ENCODE measurements at regions not wholly inside any gene's neighbourhood (a gene's known extent, or its start where the extent isn't known, plus 50 kb on each side); places are given as distances from the start of the nearest gene placed in this dataset.

DNA sequence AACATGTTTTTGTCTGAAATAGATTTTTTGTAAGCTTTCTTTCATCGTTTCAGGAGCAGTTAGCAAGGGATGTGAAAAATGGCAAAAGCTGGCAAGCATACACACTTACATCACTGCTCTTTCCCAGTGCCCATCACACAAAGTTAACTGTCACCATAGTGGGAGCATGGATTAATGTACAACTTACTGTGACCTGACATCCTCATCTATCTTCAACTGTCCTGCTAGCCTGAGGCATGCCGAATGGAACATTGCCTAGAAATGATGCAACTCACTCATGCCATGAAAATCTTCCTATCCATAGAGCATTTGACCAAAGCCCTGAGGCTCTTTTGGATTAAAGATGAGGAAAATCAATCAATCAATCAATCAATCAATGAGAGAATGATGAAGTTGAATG is 491.7 kb upstream of the SLC10A2 start:
- DNase-seq (ENCODE audit: low read depth in 2 of 2), result no peak

DNA sequence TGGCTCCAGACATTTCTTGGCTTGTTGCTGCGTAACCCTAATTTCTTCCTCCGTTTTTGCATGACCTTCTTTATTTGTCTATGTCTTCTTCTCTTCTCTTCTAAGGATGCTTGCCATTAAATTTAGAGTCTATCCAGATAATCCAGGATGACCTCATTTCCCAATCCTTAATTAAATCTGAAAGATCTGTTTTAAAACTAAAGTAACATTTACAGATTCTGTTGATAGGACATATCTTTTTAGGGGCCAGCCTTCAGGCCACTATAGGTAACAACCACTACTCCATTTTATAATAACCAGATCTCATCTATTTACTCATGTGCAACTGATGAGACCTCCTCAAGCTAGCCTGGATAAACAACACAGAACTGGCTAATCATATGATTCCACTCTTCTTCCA is 490.5 kb upstream of the SLC10A2 start:
- no peak overlapping the region for H3K9ac ChIP-seq (ENCODE audit: insufficient read depth, low read length)
- no peak for DNase-seq (ENCODE audit: low read depth in 2 of 2)
- no peaks in the 10 kb centered on the region for H3K36me3 ChIP-seq (ENCODE audit: control insufficient read depth, insufficient read depth, low read length)
- no peak overlapping the region for H3K27ac ChIP-seq (ENCODE audit: insufficient read depth, low read length)
- no peaks in the 10 kb centered on the region for H3K9me3 ChIP-seq (ENCODE audit: control insufficient read depth, insufficient read depth, low read depth, low read length)
- no peak overlapping the region for H3K4me2 ChIP-seq (ENCODE audit: extremely low read depth, insufficient read depth, low read length)
- no peaks in the 10 kb centered on the region for H3K27me3 ChIP-seq (ENCODE audit: control insufficient read depth, insufficient read depth, low read length)
- no peak overlapping the region for H2AFZ ChIP-seq (ENCODE audit: low read length)
- H3K4me1 ChIP-seq (ENCODE audit: control insufficient read depth, extremely low read depth, insufficient read depth, low read length), result no peaks in the 10 kb centered on the region
- TF ChIP-seq, protein P1, sequence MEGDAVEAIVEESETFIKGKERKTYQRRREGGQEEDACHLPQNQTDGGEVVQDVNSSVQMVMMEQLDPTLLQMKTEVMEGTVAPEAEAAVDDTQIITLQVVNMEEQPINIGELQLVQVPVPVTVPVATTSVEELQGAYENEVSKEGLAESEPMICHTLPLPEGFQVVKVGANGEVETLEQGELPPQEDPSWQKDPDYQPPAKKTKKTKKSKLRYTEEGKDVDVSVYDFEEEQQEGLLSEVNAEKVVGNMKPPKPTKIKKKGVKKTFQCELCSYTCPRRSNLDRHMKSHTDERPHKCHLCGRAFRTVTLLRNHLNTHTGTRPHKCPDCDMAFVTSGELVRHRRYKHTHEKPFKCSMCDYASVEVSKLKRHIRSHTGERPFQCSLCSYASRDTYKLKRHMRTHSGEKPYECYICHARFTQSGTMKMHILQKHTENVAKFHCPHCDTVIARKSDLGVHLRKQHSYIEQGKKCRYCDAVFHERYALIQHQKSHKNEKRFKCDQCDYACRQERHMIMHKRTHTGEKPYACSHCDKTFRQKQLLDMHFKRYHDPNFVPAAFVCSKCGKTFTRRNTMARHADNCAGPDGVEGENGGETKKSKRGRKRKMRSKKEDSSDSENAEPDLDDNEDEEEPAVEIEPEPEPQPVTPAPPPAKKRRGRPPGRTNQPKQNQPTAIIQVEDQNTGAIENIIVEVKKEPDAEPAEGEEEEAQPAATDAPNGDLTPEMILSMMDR (conservative IDR thresholded peaks at IDR 0.05 in 1 of 2, IDR thresholded peaks at IDR 0.05 in 1 of 2; ENCODE audit: low read depth in 1 of 2, low read length in 2 of 2), result no peak
- no peak for TF ChIP-seq EZH2 (IDR thresholded peaks at IDR 0.05; ENCODE audit: low read length, missing control alignments)
- no peak overlapping the region for H3K4me3 ChIP-seq (replicated peaks in 1 of 4; ENCODE audit: control extremely low read depth in 1 of 4, insufficient read depth in 1 of 4, low read depth in 3 of 4, low read length in 4 of 4)
- no peaks in the 10 kb centered on the region for H4K20me1 ChIP-seq (ENCODE audit: control insufficient read depth, extremely low read depth, insufficient read depth, low read length)
- H3K79me2 ChIP-seq (ENCODE audit: control insufficient read depth, insufficient read depth, low read length), result no peaks in the 10 kb centered on the region

More for the DNA sequence above, 491.7 kb upstream of the SLC10A2 start:
- H3K9me3 ChIP-seq (ENCODE audit: control insufficient read depth, insufficient read depth, low read depth, low read length), result no peaks in the 10 kb centered on the region
- TF ChIP-seq, protein P1 (conservative IDR thresholded peaks at IDR 0.05 in 1 of 2, IDR thresholded peaks at IDR 0.05 in 1 of 2; ENCODE audit: low read depth in 1 of 2, low read length in 2 of 2), result no peak
- no peak for TF ChIP-seq EZH2 (IDR thresholded peaks at IDR 0.05; ENCODE audit: low read length, missing control alignments)
- no peak overlapping the region for H3K9ac ChIP-seq (ENCODE audit: insufficient read depth, low read length)
- no peak overlapping the region for H3K27ac ChIP-seq (ENCODE audit: insufficient read depth, low read length)
- no peak overlapping the region for H3K4me3 ChIP-seq (replicated peaks in 1 of 4; ENCODE audit: control extremely low read depth in 1 of 4, insufficient read depth in 1 of 4, low read depth in 3 of 4, low read length in 4 of 4)
- no peak overlapping the region for H2AFZ ChIP-seq (ENCODE audit: low read length)
- H3K79me2 ChIP-seq (ENCODE audit: control insufficient read depth, insufficient read depth, low read length), result no peaks in the 10 kb centered on the region
- H3K36me3 ChIP-seq (ENCODE audit: control insufficient read depth, insufficient read depth, low read length), result no peaks in the 10 kb centered on the region
- H3K4me2 ChIP-seq (ENCODE audit: extremely low read depth, insufficient read depth, low read length), result no peak overlapping the region
- no peaks in the 10 kb centered on the region for H3K27me3 ChIP-seq (ENCODE audit: control insufficient read depth, insufficient read depth, low read length)
- H4K20me1 ChIP-seq (ENCODE audit: control insufficient read depth, extremely low read depth, insufficient read depth, low read length), result no peaks in the 10 kb centered on the region
- H3K4me1 ChIP-seq (ENCODE audit: control insufficient read depth, extremely low read depth, insufficient read depth, low read length), result no peaks in the 10 kb centered on the region

DNA sequence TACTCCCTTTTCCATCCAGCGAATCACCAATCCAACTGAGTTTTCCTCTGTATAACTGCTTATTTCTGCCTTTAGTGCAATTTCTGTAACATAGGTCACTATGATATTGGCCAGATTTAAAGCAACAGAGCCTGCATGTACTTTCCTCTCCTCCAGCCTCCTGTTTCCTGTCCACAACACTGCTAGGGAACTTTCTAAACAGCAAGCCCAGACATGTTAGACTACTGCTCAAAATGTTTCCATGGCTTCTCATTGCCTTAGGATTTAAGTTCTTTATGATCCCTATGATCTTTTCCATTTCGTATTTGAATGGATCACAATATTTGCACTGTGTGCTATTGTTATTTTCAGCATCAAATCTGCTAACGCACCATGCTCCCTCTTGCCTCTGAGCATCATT is 481.7 kb upstream of the SLC10A2 start:
- H3K4me1 ChIP-seq (ENCODE audit: control insufficient read depth, extremely low read depth, insufficient read depth, low read length), result no peaks in the 10 kb centered on the region
- H3K9ac ChIP-seq (ENCODE audit: insufficient read depth, low read length), result no peak overlapping the region
- TF ChIP-seq, protein P1 (conservative IDR thresholded peaks at IDR 0.05 in 1 of 2, IDR thresholded peaks at IDR 0.05 in 1 of 2; ENCODE audit: low read depth in 1 of 2, low read length in 2 of 2), result no peak
- no peak for TF ChIP-seq EZH2 (IDR thresholded peaks at IDR 0.05; ENCODE audit: low read length, missing control alignments)
- no peak overlapping the region for H3K4me2 ChIP-seq (ENCODE audit: extremely low read depth, insufficient read depth, low read length)
- H2AFZ ChIP-seq (ENCODE audit: low read length), result no peak overlapping the region
- no peak for DNase-seq (ENCODE audit: low read depth in 2 of 2)
- H4K20me1 ChIP-seq (ENCODE audit: control insufficient read depth, extremely low read depth, insufficient read depth, low read length), result no peaks in the 10 kb centered on the region
- no peaks in the 10 kb centered on the region for H3K79me2 ChIP-seq (ENCODE audit: control insufficient read depth, insufficient read depth, low read length)
- no peaks in the 10 kb centered on the region for H3K36me3 ChIP-seq (ENCODE audit: control insufficient read depth, insufficient read depth, low read length)
- no peak overlapping the region for H3K27ac ChIP-seq (ENCODE audit: insufficient read depth, low read length)
- no peaks in the 10 kb centered on the region for H3K27me3 ChIP-seq (ENCODE audit: control insufficient read depth, insufficient read depth, low read length)
- no peaks in the 10 kb centered on the region for H3K9me3 ChIP-seq (ENCODE audit: control insufficient read depth, insufficient read depth, low read depth, low read length)
- H3K4me3 ChIP-seq (replicated peaks in 1 of 4; ENCODE audit: control extremely low read depth in 1 of 4, insufficient read depth in 1 of 4, low read depth in 3 of 4, low read length in 4 of 4), result no peak overlapping the region
